ENCODE measurements at regions not wholly inside any gene's neighbourhood (a gene's known extent, or its start where the extent isn't known, plus 50 kb on each side); places are given as distances from the start of the nearest gene placed in this dataset.

DNA sequence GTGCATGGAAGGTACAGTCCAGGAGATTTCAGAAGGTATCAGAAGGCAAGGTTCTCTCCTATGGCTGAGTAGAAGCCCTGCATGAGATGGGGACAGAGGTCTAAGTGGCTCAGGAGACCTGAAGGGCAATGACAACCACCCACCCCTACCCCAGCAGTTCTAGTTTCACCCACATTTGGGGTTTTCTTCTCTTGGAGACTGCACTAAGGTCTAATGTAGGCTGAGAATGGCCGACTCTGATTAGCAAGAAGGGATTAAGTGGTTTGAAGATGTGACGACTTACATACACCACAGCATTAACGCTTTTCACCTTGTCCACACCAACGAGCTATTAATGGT lies 71.7 kb upstream of the SOX5 start:
- no peaks in the 10 kb centered on the region for H3K9me3 ChIP-seq (ENCODE audit: control insufficient read depth in 2 of 3, insufficient read depth in 1 of 3, low read length in 3 of 3)
- no peaks in the 10 kb centered on the region for H3K36me3 ChIP-seq (ENCODE audit: control insufficient read depth in 2 of 3, insufficient read depth in 3 of 3, low read length in 3 of 3)
- no peaks in the 10 kb centered on the region for H3K27me3 ChIP-seq (ENCODE audit: control insufficient read depth, insufficient read depth, low read length)
- no peak overlapping the region for H3K9ac ChIP-seq (ENCODE audit: low read length in 3 of 3)
- no peak overlapping the region for H3K27ac ChIP-seq (ENCODE audit: low read depth in 2 of 2, low read length in 2 of 2)
- intact Hi-C loops (cut with DNase I): no loop called here
- TF ChIP-seq, protein P1, sequence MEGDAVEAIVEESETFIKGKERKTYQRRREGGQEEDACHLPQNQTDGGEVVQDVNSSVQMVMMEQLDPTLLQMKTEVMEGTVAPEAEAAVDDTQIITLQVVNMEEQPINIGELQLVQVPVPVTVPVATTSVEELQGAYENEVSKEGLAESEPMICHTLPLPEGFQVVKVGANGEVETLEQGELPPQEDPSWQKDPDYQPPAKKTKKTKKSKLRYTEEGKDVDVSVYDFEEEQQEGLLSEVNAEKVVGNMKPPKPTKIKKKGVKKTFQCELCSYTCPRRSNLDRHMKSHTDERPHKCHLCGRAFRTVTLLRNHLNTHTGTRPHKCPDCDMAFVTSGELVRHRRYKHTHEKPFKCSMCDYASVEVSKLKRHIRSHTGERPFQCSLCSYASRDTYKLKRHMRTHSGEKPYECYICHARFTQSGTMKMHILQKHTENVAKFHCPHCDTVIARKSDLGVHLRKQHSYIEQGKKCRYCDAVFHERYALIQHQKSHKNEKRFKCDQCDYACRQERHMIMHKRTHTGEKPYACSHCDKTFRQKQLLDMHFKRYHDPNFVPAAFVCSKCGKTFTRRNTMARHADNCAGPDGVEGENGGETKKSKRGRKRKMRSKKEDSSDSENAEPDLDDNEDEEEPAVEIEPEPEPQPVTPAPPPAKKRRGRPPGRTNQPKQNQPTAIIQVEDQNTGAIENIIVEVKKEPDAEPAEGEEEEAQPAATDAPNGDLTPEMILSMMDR (IDR thresholded peaks at IDR 0.05; ENCODE audit: borderline replicate concordance, extremely low read depth, insufficient read depth): no peak
- FAIRE-seq (no peak), DNase-seq (no peak)
- H3K4me1 ChIP-seq (ENCODE audit: control insufficient read depth in 2 of 3, insufficient read depth in 2 of 3, low read depth in 1 of 3, low read length in 3 of 3): no peaks in the 10 kb centered on the region
- no peak overlapping the region for H3K4me3 ChIP-seq (ENCODE audit: low read length in 3 of 3)

DNA sequence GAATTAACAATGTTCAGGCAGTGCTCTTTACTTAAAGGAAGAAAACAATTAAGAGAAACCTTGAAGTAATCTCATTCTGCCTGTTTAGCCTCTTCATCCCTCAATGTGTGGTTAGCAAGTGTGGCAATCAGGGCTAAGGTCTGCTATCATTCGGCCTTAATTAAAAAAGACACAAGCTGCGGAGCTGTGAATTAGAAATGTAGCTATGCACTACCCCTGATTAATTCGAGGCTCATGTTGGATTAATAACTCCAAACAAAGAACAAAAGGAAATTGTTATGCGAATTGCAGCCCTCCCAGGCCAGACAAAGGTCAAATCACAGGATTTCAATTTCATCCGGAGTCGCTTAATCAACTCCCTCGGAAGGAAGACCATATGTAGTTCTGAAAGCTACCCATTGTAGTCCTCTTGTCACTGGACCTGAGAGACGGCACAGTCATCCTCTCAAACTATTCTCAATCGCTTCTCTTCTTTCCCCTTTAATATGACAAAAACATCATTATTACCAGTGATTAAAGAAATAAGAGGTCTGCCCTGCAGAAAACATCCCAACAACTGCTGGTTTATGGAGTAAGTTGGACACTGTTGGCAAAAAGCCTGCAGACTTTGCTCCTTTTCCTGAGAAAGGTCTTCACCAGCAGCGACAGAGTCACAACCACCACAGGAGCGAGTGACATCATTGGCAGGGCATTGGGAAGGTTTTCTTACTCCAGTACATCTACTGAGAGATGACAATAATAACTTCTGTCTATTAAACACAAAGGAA lies 71.1 kb upstream of the SOX5 start:
- FAIRE-seq: no peak
- TF ChIP-seq, protein P1 (IDR thresholded peaks at IDR 0.05; ENCODE audit: borderline replicate concordance, extremely low read depth, insufficient read depth): no peak
- no peak overlapping the region for H3K9ac ChIP-seq (ENCODE audit: low read length in 3 of 3)

DNA sequence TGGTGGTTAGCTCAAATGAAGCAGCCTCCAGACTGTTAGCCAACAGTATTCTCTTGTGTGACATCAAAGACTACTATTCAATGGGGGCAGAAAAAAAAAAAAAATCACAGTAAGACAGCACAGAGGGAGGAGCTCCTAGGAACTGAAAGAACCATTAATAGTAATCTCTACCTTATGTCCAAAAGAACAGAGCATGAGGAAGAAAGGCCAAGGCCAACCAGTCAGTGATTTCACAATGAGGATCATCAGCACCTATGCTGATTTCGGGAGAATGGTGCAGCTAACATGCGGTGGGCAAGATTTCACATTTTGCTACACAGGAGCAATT lies 66.3 kb upstream of the SOX5 start:
- Histone ChIP-seq H3K36me3 (ENCODE audit: control insufficient read depth in 2 of 3, insufficient read depth in 3 of 3, low read length in 3 of 3) (no peaks in the 10 kb centered on the region), H3K9ac (ENCODE audit: low read length in 3 of 3) (no peak overlapping the region), H3K4me1 (ENCODE audit: control insufficient read depth in 2 of 3, insufficient read depth in 2 of 3, low read depth in 1 of 3, low read length in 3 of 3) (no peaks in the 10 kb centered on the region), H3K27ac (ENCODE audit: low read depth in 2 of 2, low read length in 2 of 2) (no peak overlapping the region), H3K27me3 (ENCODE audit: control insufficient read depth, insufficient read depth, low read length) (no peaks in the 10 kb centered on the region), H3K9me3 (ENCODE audit: control insufficient read depth in 2 of 3, insufficient read depth in 1 of 3, low read length in 3 of 3) (no peaks in the 10 kb centered on the region), H3K4me3 (ENCODE audit: low read length in 3 of 3) (no peak overlapping the region)
- FAIRE-seq: no peak
- intact Hi-C loops (cut with DNase I): no loop called here
- TF ChIP-seq, protein P1 (IDR thresholded peaks at IDR 0.05; ENCODE audit: borderline replicate concordance, extremely low read depth, insufficient read depth): no peak
- DNase-seq: no peak

More for the DNA sequence above, 71.1 kb upstream of the SOX5 start:
- no peak overlapping the region for H3K27ac ChIP-seq (ENCODE audit: low read depth in 2 of 2, low read length in 2 of 2)
- intact Hi-C loops (cut with DNase I): no loop called here
- no peak for DNase-seq
- no peaks in the 10 kb centered on the region for H3K4me1 ChIP-seq (ENCODE audit: control insufficient read depth in 2 of 3, insufficient read depth in 2 of 3, low read depth in 1 of 3, low read length in 3 of 3)
- H3K36me3 ChIP-seq (ENCODE audit: control insufficient read depth in 2 of 3, insufficient read depth in 3 of 3, low read length in 3 of 3): no peaks in the 10 kb centered on the region
- H3K9me3 ChIP-seq (ENCODE audit: control insufficient read depth in 2 of 3, insufficient read depth in 1 of 3, low read length in 3 of 3): no peaks in the 10 kb centered on the region
- no peaks in the 10 kb centered on the region for H3K27me3 ChIP-seq (ENCODE audit: control insufficient read depth, insufficient read depth, low read length)
- no peak overlapping the region for H3K4me3 ChIP-seq (ENCODE audit: low read length in 3 of 3)

Measured in kidney (tissue), 13 donors.